ENCODE measurements at regions not wholly inside any gene's neighbourhood (a gene's known extent, or its start where the extent isn't known, plus 50 kb on each side); places are given as distances from the start of the nearest gene placed in this dataset.
"Not testable (repeated sequence)": the region's sequence is repeated elsewhere in the genome, so short reads cannot be mapped to it uniquely, and the experiment has no call there.

GRCh38 chr5:85910335-85910734, 707.4 kb upstream of the COX7C start:
- no peak for DNase-seq

GRCh38 chr5:85920984-85921383, 696.8 kb upstream of the COX7C start:
- no peak for DNase-seq

- peak; percentile 8 for DNase-seq
These were observed 696.2 kb upstream of the COX7C start for GRCh38 chr5:85921590-85921989.

GRCh38 chr5:85927632-85928031, 690.1 kb upstream of the COX7C start:
- no peak for DNase-seq

- no peak for DNase-seq
These were observed 688.0 kb upstream of the COX7C start for GRCh38 chr5:85929713-85930112.

GRCh38 chr5:85931220-85931619, 686.5 kb upstream of the COX7C start:
- DNase-seq = no peak

- DNase-seq = no peak
These were observed 679.5 kb upstream of the COX7C start for GRCh38 chr5:85938201-85938600.

GRCh38 chr5:85951707-85952210, 666.0 kb upstream of the COX7C start:
- DNase-seq = no peak

GRCh38 chr5:85952680-85953079, 665.1 kb upstream of the COX7C start:
- DNase-seq = no peak

- DNase-seq = no peak
These were observed 650.1 kb upstream of the COX7C start for GRCh38 chr5:85967681-85968080.

- no peak for DNase-seq
These were observed 645.2 kb upstream of the COX7C start for GRCh38 chr5:85972539-85972938.

GRCh38 chr5:85985167-85985566, 632.6 kb upstream of the COX7C start:
- no peak for DNase-seq

GRCh38 chr5:85990998-85991397, 626.7 kb upstream of the COX7C start:
- DNase-seq = no peak

- DNase-seq = not testable (repeated sequence)
These were observed 623.1 kb upstream of the COX7C start for GRCh38 chr5:85994653-85995052.

- no peak for DNase-seq
These were observed 619.1 kb upstream of the COX7C start for GRCh38 chr5:85998656-85999055.

GRCh38 chr5:86008293-86008692, 609.4 kb upstream of the COX7C start:
- no peak for DNase-seq

GRCh38 chr5:86008704-86009103, 609.0 kb upstream of the COX7C start:
- DNase-seq = no peak

GRCh38 chr5:86011937-86012336, 605.8 kb upstream of the COX7C start:
- no peak for DNase-seq

- DNase-seq = no peak
These were observed 588.4 kb upstream of the COX7C start for GRCh38 chr5:86029308-86029707.

- DNase-seq = peak; percentile 38
These were observed 587.0 kb upstream of the COX7C start for GRCh38 chr5:86030753-86031152.

GRCh38 chr5:86038566-86038965, 579.2 kb upstream of the COX7C start:
- peak; percentile 75 for DNase-seq

- DNase-seq = peak; percentile 44
These were observed 578.4 kb upstream of the COX7C start for GRCh38 chr5:86039351-86039750.

GRCh38 chr5:86070719-86071118, 547.0 kb upstream of the COX7C start:
- DNase-seq = no peak

GRCh38 chr5:86074297-86074696, 543.4 kb upstream of the COX7C start:
- no peak for DNase-seq

- DNase-seq = no peak
These were observed 542.6 kb upstream of the COX7C start for GRCh38 chr5:86075139-86075538.

GRCh38 chr5:86095092-86095491, 522.6 kb upstream of the COX7C start:
- no peak for DNase-seq
